Fibroblast of villous mesenchyme (primary cell): ENCODE measurements at regions not wholly inside any gene's neighbourhood (a gene's known extent, or its start where the extent isn't known, plus 50 kb on each side); places are given as distances from the start of the nearest gene placed in this dataset.

ENCODE experiments used
- DNase-seq: peaks from one replicate; pipeline ENCODE4 v3.0.0-alpha.2; 2010; ENCODE audit warnings: low read depth
- H3K4me3 ChIP-seq: 2 replicates; pipeline ENCODE4 v1.5.1; 2011; ENCODE audit warnings: low read depth, mild to moderate bottlenecking, low read length
- CTCF ChIP-seq: IDR thresholded peaks from 2 replicates; pipeline ENCODE4 v1.5.1; 2012; ENCODE audit warnings: low read depth, mild to moderate bottlenecking, low read length; ENCODE audit not compliant: insufficient read depth

GRCh38 chr1:173421286-173421685 lies 55.8 kb upstream of the PRDX6 start:
- H3K4me3 ChIP-seq = no peak overlapping the region
- no peak for TF ChIP-seq CTCF
- no peak for DNase-seq

- no peak overlapping the region for H3K4me3 ChIP-seq
- no peak for DNase-seq
- TF ChIP-seq CTCF = no peak
These were observed 55.3 kb upstream of the PRDX6 start for GRCh38 chr1:173421789-173422188.

GRCh38 chr1:173422456-173422976 lies 54.6 kb upstream of the PRDX6 start:
- H3K4me3 ChIP-seq = no peak overlapping the region
- DNase-seq = no peak
- TF ChIP-seq CTCF = no peak

- no peak for DNase-seq
- no peak for TF ChIP-seq CTCF
These were observed 53.8 kb upstream of the PRDX6 start for GRCh38 chr1:173423291-173423690.

GRCh38 chr1:173424143-173424542 lies 53.0 kb upstream of the PRDX6 start:
- no peak overlapping the region for H3K4me3 ChIP-seq
- no peak for DNase-seq
- TF ChIP-seq CTCF = no peak

More at GRCh38 chr1:173423291-173423690, 53.8 kb upstream of the PRDX6 start:
- no peak overlapping the region for H3K4me3 ChIP-seq

GRCh38 chr1:173424782-173425407 lies 52.2 kb upstream of the PRDX6 start:
- no peak for DNase-seq
- no peak overlapping the region for H3K4me3 ChIP-seq
- no peak for TF ChIP-seq CTCF

GRCh38 chr1:173426057-173426456 lies 51.1 kb upstream of the PRDX6 start:
- H3K4me3 ChIP-seq = no peak overlapping the region
- TF ChIP-seq CTCF = no peak
- no peak for DNase-seq
